ENCODE measurements at regions not wholly inside any gene's neighbourhood (a gene's known extent, or its start where the extent isn't known, plus 50 kb on each side); places are given as distances from the start of the nearest gene placed in this dataset.

DNA sequence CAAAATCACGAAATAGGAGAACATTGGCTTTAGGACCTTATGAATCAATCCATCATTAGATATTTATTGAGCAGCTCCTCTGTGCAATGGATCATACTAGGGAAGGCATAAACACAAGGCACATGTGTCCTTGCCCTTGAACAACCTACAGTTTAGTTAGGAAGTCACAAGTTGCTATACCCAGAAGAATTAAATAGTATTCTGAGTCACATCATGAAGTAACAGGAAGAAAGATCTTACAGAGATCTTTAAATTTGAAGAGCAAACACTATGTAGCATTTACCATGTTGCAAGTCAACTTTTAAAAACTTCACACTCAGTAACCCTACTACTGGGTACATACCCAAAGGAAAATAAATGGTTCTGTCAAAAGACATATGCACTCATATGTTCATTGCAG is 355.2 kb upstream of the SLC14A2 start:
- TF ChIP-seq, protein P1, sequence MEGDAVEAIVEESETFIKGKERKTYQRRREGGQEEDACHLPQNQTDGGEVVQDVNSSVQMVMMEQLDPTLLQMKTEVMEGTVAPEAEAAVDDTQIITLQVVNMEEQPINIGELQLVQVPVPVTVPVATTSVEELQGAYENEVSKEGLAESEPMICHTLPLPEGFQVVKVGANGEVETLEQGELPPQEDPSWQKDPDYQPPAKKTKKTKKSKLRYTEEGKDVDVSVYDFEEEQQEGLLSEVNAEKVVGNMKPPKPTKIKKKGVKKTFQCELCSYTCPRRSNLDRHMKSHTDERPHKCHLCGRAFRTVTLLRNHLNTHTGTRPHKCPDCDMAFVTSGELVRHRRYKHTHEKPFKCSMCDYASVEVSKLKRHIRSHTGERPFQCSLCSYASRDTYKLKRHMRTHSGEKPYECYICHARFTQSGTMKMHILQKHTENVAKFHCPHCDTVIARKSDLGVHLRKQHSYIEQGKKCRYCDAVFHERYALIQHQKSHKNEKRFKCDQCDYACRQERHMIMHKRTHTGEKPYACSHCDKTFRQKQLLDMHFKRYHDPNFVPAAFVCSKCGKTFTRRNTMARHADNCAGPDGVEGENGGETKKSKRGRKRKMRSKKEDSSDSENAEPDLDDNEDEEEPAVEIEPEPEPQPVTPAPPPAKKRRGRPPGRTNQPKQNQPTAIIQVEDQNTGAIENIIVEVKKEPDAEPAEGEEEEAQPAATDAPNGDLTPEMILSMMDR (IDR thresholded peaks at IDR 0.05): no peak
- no peak for TF ChIP-seq POLR2A (IDR thresholded peaks at IDR 0.05)
